ENCODE measurements at regions not wholly inside any gene's neighbourhood (a gene's known extent, or its start where the extent isn't known, plus 50 kb on each side); places are given as distances from the start of the nearest gene placed in this dataset.
"Not testable (repeated sequence)": the region's sequence is repeated elsewhere in the genome, so short reads cannot be mapped to it uniquely, and the experiment has no call there.

GRCh38 chr3:153221748-153222162, 59.7 kb downstream of the RAP2B start:
- DNase-seq: peak in 28 of 51 donors; percentile 1 to 48 (median 13)

GRCh38 chr3:153226877-153227276, 64.9 kb downstream of the RAP2B start:
- not testable (repeated sequence) for DNase-seq

GRCh38 chr3:153230427-153230826, 68.4 kb downstream of the RAP2B start:
- not testable (repeated sequence) for DNase-seq

- DNase-seq: not testable (repeated sequence)
Measured at GRCh38 chr3:153231245-153231644, 69.2 kb downstream of the RAP2B start.

- DNase-seq: not testable (repeated sequence)
Measured at GRCh38 chr3:153232050-153232752, 70.2 kb downstream of the RAP2B start.

- DNase-seq: no peak
Measured at GRCh38 chr3:153232851-153233271, 70.8 kb downstream of the RAP2B start.

GRCh38 chr3:153233986-153234385, 72.0 kb downstream of the RAP2B start:
- no peak for DNase-seq

GRCh38 chr3:153242896-153243295, 80.9 kb downstream of the RAP2B start:
- DNase-seq: no peak

- no peak for DNase-seq
Measured at GRCh38 chr3:153244961-153245360, 82.9 kb downstream of the RAP2B start.

GRCh38 chr3:153245661-153246060, 83.6 kb downstream of the RAP2B start:
- DNase-seq: no peak

- no peak for DNase-seq
Measured at GRCh38 chr3:153246331-153246730, 84.3 kb downstream of the RAP2B start.

- no peak for DNase-seq
Measured at GRCh38 chr3:153246806-153247205, 84.8 kb downstream of the RAP2B start.

- DNase-seq: no peak
Measured at GRCh38 chr3:153247331-153248330, 85.6 kb downstream of the RAP2B start.

- DNase-seq: not testable (repeated sequence)
Measured at GRCh38 chr3:153248835-153249234, 86.8 kb downstream of the RAP2B start.

- no peak for DNase-seq
Measured at GRCh38 chr3:153249906-153250305, 87.9 kb downstream of the RAP2B start.

- DNase-seq: no peak
Measured at GRCh38 chr3:153250446-153250845, 88.4 kb downstream of the RAP2B start.

- no peak for DNase-seq
Measured at GRCh38 chr3:153252963-153253362, 90.9 kb downstream of the RAP2B start.

GRCh38 chr3:153254361-153254760, 92.3 kb downstream of the RAP2B start:
- no peak for DNase-seq

- no peak for DNase-seq
Measured at GRCh38 chr3:153257673-153258351, 95.8 kb downstream of the RAP2B start.

- DNase-seq: no peak
Measured at GRCh38 chr3:153259956-153260355, 97.9 kb downstream of the RAP2B start.

GRCh38 chr3:153260681-153261080, 98.7 kb downstream of the RAP2B start:
- no peak for DNase-seq

GRCh38 chr3:153266619-153267018, 104.6 kb downstream of the RAP2B start:
- DNase-seq: no peak
